ENCODE measurements at regions not wholly inside any gene's neighbourhood (a gene's known extent, or its start where the extent isn't known, plus 50 kb on each side); places are given as distances from the start of the nearest gene placed in this dataset.

GRCh38 chr4:15148691-15149090, 146.4 kb downstream of the CPEB2 start:
- Mint-ChIP-seq H3K4me1 (ENCODE audit: low read depth) (peaks cover 41% of the 10 kb centered on the region), H3K9me3 (no peaks in the 10 kb centered on the region), H3K27ac (no peak overlapping the region), H3K27me3 (ENCODE audit: insufficient read depth) (peaks cover 3% of the 10 kb centered on the region), H3K4me3 (no peak overlapping the region), H3K36me3 (ENCODE audit: low read depth) (no peaks in the 10 kb centered on the region)
- no peak for TF ChIP-seq CTCF (IDR thresholded peaks at IDR 0.05)
- DNase-seq: no peak

GRCh38 chr4:15149234-15149838, 147.1 kb downstream of the CPEB2 start:
- TF ChIP-seq CTCF (IDR thresholded peaks at IDR 0.05): no peak
- Mint-ChIP-seq H3K27me3 (ENCODE audit: insufficient read depth) (peaks cover 3% of the 10 kb centered on the region), H3K4me1 (ENCODE audit: low read depth) (peaks cover 40% of the 10 kb centered on the region), H3K4me3 (no peak overlapping the region), H3K27ac (peak overlapping the region; percentile 87), H3K36me3 (ENCODE audit: low read depth) (no peaks in the 10 kb centered on the region), H3K9me3 (no peaks in the 10 kb centered on the region)
- DNase-seq: peak; percentile 20

GRCh38 chr4:15149839-15150592, 147.7 kb downstream of the CPEB2 start:
- Mint-ChIP-seq H3K27ac (peak overlapping the region; percentile 87), H3K4me1 (ENCODE audit: low read depth) (peaks cover 36% of the 10 kb centered on the region), H3K36me3 (ENCODE audit: low read depth) (no peaks in the 10 kb centered on the region), H3K4me3 (no peak overlapping the region), H3K9me3 (no peaks in the 10 kb centered on the region), H3K27me3 (ENCODE audit: insufficient read depth) (peaks cover 3% of the 10 kb centered on the region)
- peak; percentile 34; the same call in 1 of the 2 replicates for TF ChIP-seq CTCF (IDR thresholded peaks at IDR 0.05)
- DNase-seq: peak; percentile 73

GRCh38 chr4:15150631-15151030, 148.3 kb downstream of the CPEB2 start:
- peaks cover 3% of the 10 kb centered on the region for H3K27me3 Mint-ChIP-seq (ENCODE audit: insufficient read depth)
- no peaks in the 10 kb centered on the region for H3K9me3 Mint-ChIP-seq
- peaks cover 36% of the 10 kb centered on the region for H3K4me1 Mint-ChIP-seq (ENCODE audit: low read depth)
- peak overlapping the region; percentile 68 for H3K27ac Mint-ChIP-seq
- DNase-seq: no peak
- no peak overlapping the region for H3K4me3 Mint-ChIP-seq
- no peaks in the 10 kb centered on the region for H3K36me3 Mint-ChIP-seq (ENCODE audit: low read depth)
- TF ChIP-seq CTCF (IDR thresholded peaks at IDR 0.05): no peak

GRCh38 chr4:15151033-15151432, 148.8 kb downstream of the CPEB2 start:
- Mint-ChIP-seq H3K4me3 (no peak overlapping the region), H3K36me3 (ENCODE audit: low read depth) (no peaks in the 10 kb centered on the region), H3K9me3 (no peaks in the 10 kb centered on the region), H3K27ac (peak overlapping the region; percentile 68; the same call in 1 of the 2 replicates), H3K27me3 (ENCODE audit: insufficient read depth) (peaks cover 3% of the 10 kb centered on the region), H3K4me1 (ENCODE audit: low read depth) (peaks cover 36% of the 10 kb centered on the region)
- DNase-seq: no peak
- no peak for TF ChIP-seq CTCF (IDR thresholded peaks at IDR 0.05)

All from HFFc6 (cell line).